ENCODE measurements at regions not wholly inside any gene's neighbourhood (a gene's known extent, or its start where the extent isn't known, plus 50 kb on each side); places are given as distances from the start of the nearest gene placed in this dataset.
A peak's percentile ranks its signal among the peaks of the same experiment; 100 is the strongest.

GRCh38 chr14:97301931-97302559 lies 504.9 kb downstream of the VRK1 start:
- TF ChIP-seq MAX (IDR thresholded peaks at IDR 0.05; ENCODE audit: low read depth, low read length): no peak
- TF ChIP-seq MYC (IDR thresholded peaks at IDR 0.05; ENCODE audit: low read depth, low read length): no peak
- TF ChIP-seq POLR2A (IDR thresholded peaks at IDR 0.05; ENCODE audit: extremely low read depth, insufficient read length): no peak
- TF ChIP-seq CTCF (IDR thresholded peaks at IDR 0.05; ENCODE audit: low read depth, low read length): no peak
- no peak overlapping the region for H3K4me3 ChIP-seq (ENCODE audit: low read depth, low read length)
- peak; percentile 4 for DNase-seq (ENCODE audit: low read depth)

- no peak for TF ChIP-seq CTCF (IDR thresholded peaks at IDR 0.05; ENCODE audit: low read depth, low read length)
- TF ChIP-seq MAX (IDR thresholded peaks at IDR 0.05; ENCODE audit: low read depth, low read length): no peak
- TF ChIP-seq POLR2A (IDR thresholded peaks at IDR 0.05; ENCODE audit: extremely low read depth, insufficient read length): no peak
- no peak for TF ChIP-seq MYC (IDR thresholded peaks at IDR 0.05; ENCODE audit: low read depth, low read length)
- DNase-seq (ENCODE audit: low read depth): no peak
Measured at GRCh38 chr14:97306133-97306759, 509.1 kb downstream of the VRK1 start.

GRCh38 chr14:97306760-97307246 lies 509.6 kb downstream of the VRK1 start:
- no peak for TF ChIP-seq POLR2A (IDR thresholded peaks at IDR 0.05; ENCODE audit: extremely low read depth, insufficient read length)
- H3K4me3 ChIP-seq (ENCODE audit: low read depth, low read length): no peak overlapping the region
- DNase-seq (ENCODE audit: low read depth): no peak

More at GRCh38 chr14:97306133-97306759, 509.1 kb downstream of the VRK1 start:
- H3K4me3 ChIP-seq (ENCODE audit: low read depth, low read length): no peak overlapping the region

GRCh38 chr14:97311411-97311810 lies 514.2 kb downstream of the VRK1 start:
- TF ChIP-seq POLR2A (IDR thresholded peaks at IDR 0.05; ENCODE audit: extremely low read depth, insufficient read length): no peak
- no peak for TF ChIP-seq CTCF (IDR thresholded peaks at IDR 0.05; ENCODE audit: low read depth, low read length)
- TF ChIP-seq MYC (IDR thresholded peaks at IDR 0.05; ENCODE audit: low read depth, low read length): no peak
- no peak for TF ChIP-seq MAX (IDR thresholded peaks at IDR 0.05; ENCODE audit: low read depth, low read length)
- H3K4me3 ChIP-seq (ENCODE audit: low read depth, low read length): no peak overlapping the region
- DNase-seq (ENCODE audit: low read depth): no peak

GRCh38 chr14:97312910-97313309 lies 515.7 kb downstream of the VRK1 start:
- DNase-seq (ENCODE audit: low read depth): no peak
- TF ChIP-seq MYC (IDR thresholded peaks at IDR 0.05; ENCODE audit: low read depth, low read length) (no peak), POLR2A (IDR thresholded peaks at IDR 0.05; ENCODE audit: extremely low read depth, insufficient read length) (no peak), CTCF (IDR thresholded peaks at IDR 0.05; ENCODE audit: low read depth, low read length) (no peak), MAX (IDR thresholded peaks at IDR 0.05; ENCODE audit: low read depth, low read length) (no peak)
- no peak overlapping the region for H3K4me3 ChIP-seq (ENCODE audit: low read depth, low read length)

GRCh38 chr14:97315790-97316189 lies 518.6 kb downstream of the VRK1 start:
- TF ChIP-seq MAX (IDR thresholded peaks at IDR 0.05; ENCODE audit: low read depth, low read length) (no peak), MYC (IDR thresholded peaks at IDR 0.05; ENCODE audit: low read depth, low read length) (no peak), CTCF (IDR thresholded peaks at IDR 0.05; ENCODE audit: low read depth, low read length) (no peak), POLR2A (IDR thresholded peaks at IDR 0.05; ENCODE audit: extremely low read depth, insufficient read length) (no peak)
- no peak overlapping the region for H3K4me3 ChIP-seq (ENCODE audit: low read depth, low read length)
- DNase-seq (ENCODE audit: low read depth): no peak

Measured in NB4 (cell line).